Omental fat pad (tissue), 3 donors: ENCODE measurements at regions not wholly inside any gene's neighbourhood (a gene's known extent, or its start where the extent isn't known, plus 50 kb on each side); places are given as distances from the start of the nearest gene placed in this dataset.

Source experiments
- ATAC-seq: fragments of 150-250 bp; one replicate; pipeline ENCODE4 v1.9.1; 2016; ENCODE audit warnings: mild to moderate bottlenecking, moderate library complexity; ENCODE audit not compliant: low FRiP score
- DNase-seq: peaks from one replicate; pipeline ENCODE4 v3.0.0-alpha.2; 2019; ENCODE audit warnings: low spot score
- CTCF ChIP-seq, 3 donors: fragments of 450-650 bp; IDR thresholded peaks; one replicate each; pipeline ENCODE4 v1.5.1; 2016 to 2017; ENCODE audit warnings: antibody characterized with exemption in 3 of 3, mild to moderate bottlenecking in 3 of 3, moderate library complexity in 2 of 3

DNA sequence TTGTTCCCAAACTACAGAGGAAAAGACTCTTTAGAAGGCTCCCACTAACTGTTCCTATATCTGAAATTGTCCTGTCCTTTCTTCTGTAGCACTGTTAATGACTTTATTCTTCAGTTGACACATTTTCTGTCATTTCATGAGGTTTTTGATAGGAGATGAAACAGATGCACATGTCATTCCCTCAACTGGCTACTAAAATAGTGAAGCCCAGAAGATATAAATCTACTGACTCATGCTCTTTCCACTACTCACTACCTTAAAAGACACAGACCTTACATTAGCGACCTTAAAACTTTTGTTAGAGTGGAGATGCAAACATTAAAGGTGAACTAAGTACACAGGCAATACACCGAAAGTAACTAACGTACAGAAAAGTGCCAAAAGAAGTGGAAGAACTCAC, 59.5 kb upstream of the ANKS1B start:
- DNase-seq (no peak), ATAC-seq (no peak)
- no peak for TF ChIP-seq CTCF (IDR thresholded peaks at IDR 0.05)

DNA sequence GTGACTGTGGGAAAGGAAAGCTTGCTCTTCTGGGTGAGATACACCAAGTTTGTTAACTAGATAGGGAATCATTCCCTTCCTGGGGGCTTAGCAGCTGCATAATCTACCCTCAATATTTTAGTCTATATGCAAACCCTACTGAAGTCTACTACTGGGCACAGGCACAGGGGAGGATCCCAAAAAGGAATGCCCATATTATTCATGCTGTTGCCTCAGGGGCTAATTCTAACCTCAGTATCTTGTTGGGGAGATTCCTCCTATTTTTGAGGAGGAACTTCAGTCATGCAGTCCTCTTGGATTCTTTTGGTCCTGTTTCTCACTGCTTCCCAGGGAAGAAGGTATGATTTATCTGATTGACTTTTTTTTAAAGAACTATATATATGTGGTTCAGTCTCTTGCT, 58.9 kb upstream of the ANKS1B start:
- TF ChIP-seq CTCF (IDR thresholded peaks at IDR 0.05), result no peak
- ATAC-seq, result no peak
- DNase-seq, result no peak
